Neural progenitor cell (in vitro differentiated cells): ENCODE measurements at regions not wholly inside any gene's neighbourhood (a gene's known extent, or its start where the extent isn't known, plus 50 kb on each side); places are given as distances from the start of the nearest gene placed in this dataset.

ENCODE experiments used
- DNase-seq: peaks from one replicate; pipeline ENCODE4 v3.0.0-alpha.2; 2016; ENCODE audit warnings: low spot score
- H2AFZ ChIP-seq: fragments of 200-600 bp; sonication (generic); replicated peaks from 2 replicates; pipeline ENCODE4 v1.6.1; 2016; ENCODE audit warnings: antibody characterized with exemption
- H3F3A ChIP-seq: fragments of 200-600 bp; sonication (generic); 2 replicates; pipeline ENCODE4 v1.6.1; 2016; ENCODE audit warnings: antibody characterized with exemption, low read depth
- H3K27ac ChIP-seq: fragments of 200-600 bp; sonication (generic); 2 replicates; pipeline ENCODE4 v1.5.1; 2016; ENCODE audit warnings: mild to moderate bottlenecking
- H3K27me3 ChIP-seq: fragments of 200-600 bp; sonication (generic); 2 replicates; pipeline ENCODE4 v1.6.1; 2016; ENCODE audit warnings: mild to moderate bottlenecking, moderate library complexity
- H3K36me3 ChIP-seq: fragments of 200-600 bp; sonication (generic); 2 replicates; pipeline ENCODE4 v1.5.1; 2016
- H3K4me1 ChIP-seq: fragments of 200-600 bp; sonication (generic); 2 replicates; pipeline ENCODE4 v1.6.1; 2016; ENCODE audit warnings: mixed run types
- H3K4me2 ChIP-seq: fragments of 200-600 bp; sonication (generic); 2 replicates; pipeline ENCODE4 v1.6.1; 2016
- H3K4me3 ChIP-seq: fragments of 200-600 bp; sonication (generic); 2 replicates; pipeline ENCODE4 v1.5.1; 2016
- H3K79me2 ChIP-seq: fragments of 200-600 bp; sonication (generic); 2 replicates; pipeline ENCODE4 v1.6.1; 2016; ENCODE audit warnings: low read depth
- H3K9ac ChIP-seq: fragments of 200-600 bp; sonication (generic); 2 replicates; pipeline ENCODE4 v1.6.1; 2016
- H3K9me3 ChIP-seq: fragments of 200-600 bp; sonication (generic); 2 replicates; pipeline ENCODE4 v1.5.1; 2016; ENCODE audit warnings: low read depth
- H4K20me1 ChIP-seq: fragments of 200-600 bp; sonication (generic); 2 replicates; pipeline ENCODE4 v1.6.1; 2016; ENCODE audit warnings: low read depth
- H3K27ac Mint-ChIP-seq: 3 replicates; pipeline ENCODE4 v1.8.0; 2021; ENCODE audit warnings: mixed read lengths
- H3K27me3 Mint-ChIP-seq: 2 replicates; pipeline ENCODE4 v1.8.0; 2022; ENCODE audit warnings: low read depth, mild to moderate bottlenecking, inconsistent platforms, moderate library complexity, mixed read lengths; ENCODE audit not compliant: insufficient read depth
- H3K36me3 Mint-ChIP-seq: 3 replicates; pipeline ENCODE4 v1.8.0; 2021; ENCODE audit warnings: mixed read lengths
- H3K4me1 Mint-ChIP-seq: 3 replicates; pipeline ENCODE4 v1.8.0; 2021; ENCODE audit warnings: mixed read lengths
- H3K4me3 Mint-ChIP-seq: 3 replicates; pipeline ENCODE4 v1.8.0; 2021; ENCODE audit warnings: mild to moderate bottlenecking, moderate library complexity, mixed read lengths
- H3K9me3 Mint-ChIP-seq: 3 replicates; pipeline ENCODE4 v1.8.0; 2020; ENCODE audit warnings: mixed read lengths
- CTCF ChIP-seq: fragments of 200-600 bp; sonication (generic); IDR thresholded peaks from 2 replicates; pipeline ENCODE4 v1.5.1; 2017; ENCODE audit warnings: antibody characterized with exemption, mild to moderate bottlenecking
- EZH2 ChIP-seq: fragments of 200-600 bp; sonication (generic); IDR thresholded peaks from 2 replicates; pipeline ENCODE4 v1.6.1; 2017; ENCODE audit warnings: antibody characterized with exemption, mild to moderate bottlenecking, moderate library complexity
- EZH2phosphoT487 ChIP-seq: fragments of 200-600 bp; sonication (generic); IDR thresholded peaks from 2 replicates; pipeline ENCODE4 v1.6.1; 2017; ENCODE audit warnings: antibody characterized with exemption

GRCh38 chr10:78389419-78389818 lies 355.8 kb downstream of the RPS24 start:
- Histone ChIP-seq H3K4me2 (no peak overlapping the region), H4K20me1 (no peaks in the 10 kb centered on the region), H3K9ac (no peak overlapping the region), H3K27me3 (no peaks in the 10 kb centered on the region), H3K79me2 (no peaks in the 10 kb centered on the region), H3F3A (no peaks in the 10 kb centered on the region), H3K9me3 (no peaks in the 10 kb centered on the region), H3K4me3 (no peak overlapping the region), H3K27ac (no peak overlapping the region), H3K36me3 (no peaks in the 10 kb centered on the region), H3K4me1 (no peaks in the 10 kb centered on the region), H2AFZ (no peak overlapping the region)
- TF ChIP-seq EZH2, result no peak
- no peak for TF ChIP-seq CTCF
- no peak for TF ChIP-seq EZH2phosphoT487
- H3K9me3 Mint-ChIP-seq, result no peaks in the 10 kb centered on the region
- peaks cover 14% of the 10 kb centered on the region for H3K4me1 Mint-ChIP-seq
- H3K27me3 Mint-ChIP-seq, result no peaks in the 10 kb centered on the region
- no peak overlapping the region for H3K4me3 Mint-ChIP-seq
- DNase-seq, result no peak
- H3K36me3 Mint-ChIP-seq, result no peaks in the 10 kb centered on the region
- no peak overlapping the region for H3K27ac Mint-ChIP-seq

- H3K4me2 ChIP-seq, result no peak overlapping the region
- TF ChIP-seq CTCF (no peak), EZH2phosphoT487 (no peak), EZH2 (no peak)
- H3K9ac ChIP-seq, result no peak overlapping the region
- H2AFZ ChIP-seq, result no peak overlapping the region
- no peaks in the 10 kb centered on the region for H3K4me1 ChIP-seq
- Mint-ChIP-seq H3K27ac (no peak overlapping the region), H3K9me3 (no peaks in the 10 kb centered on the region), H3K4me3 (no peak overlapping the region), H3K27me3 (no peaks in the 10 kb centered on the region), H3K4me1 (peaks cover 14% of the 10 kb centered on the region), H3K36me3 (no peaks in the 10 kb centered on the region)
- no peak overlapping the region for H3K4me3 ChIP-seq
- no peaks in the 10 kb centered on the region for H3K36me3 ChIP-seq
- H3K79me2 ChIP-seq, result no peaks in the 10 kb centered on the region
- no peaks in the 10 kb centered on the region for H4K20me1 ChIP-seq
- no peak for DNase-seq
- no peaks in the 10 kb centered on the region for H3K27me3 ChIP-seq
- H3K9me3 ChIP-seq, result no peaks in the 10 kb centered on the region
- no peaks in the 10 kb centered on the region for H3F3A ChIP-seq
- H3K27ac ChIP-seq, result no peak overlapping the region
Observed at GRCh38 chr10:78390051-78390450, 356.4 kb downstream of the RPS24 start.

- Histone ChIP-seq H3K9me3 (no peaks in the 10 kb centered on the region), H3K4me3 (no peak overlapping the region), H3K79me2 (no peaks in the 10 kb centered on the region), H3K4me2 (no peak overlapping the region), H3K9ac (no peak overlapping the region), H4K20me1 (no peaks in the 10 kb centered on the region), H3K27ac (no peak overlapping the region), H3K27me3 (no peaks in the 10 kb centered on the region), H2AFZ (no peak overlapping the region), H3K4me1 (no peaks in the 10 kb centered on the region), H3K36me3 (no peaks in the 10 kb centered on the region), H3F3A (no peaks in the 10 kb centered on the region)
- H3K27me3 Mint-ChIP-seq, result no peaks in the 10 kb centered on the region
- H3K4me3 Mint-ChIP-seq, result no peak overlapping the region
- no peaks in the 10 kb centered on the region for H3K9me3 Mint-ChIP-seq
- no peak for DNase-seq
- peaks cover 13% of the 10 kb centered on the region for H3K4me1 Mint-ChIP-seq
- TF ChIP-seq EZH2phosphoT487 (no peak), CTCF (no peak), EZH2 (no peak)
- no peaks in the 10 kb centered on the region for H3K36me3 Mint-ChIP-seq
- H3K27ac Mint-ChIP-seq, result no peak overlapping the region
Observed at GRCh38 chr10:78390817-78391216, 357.2 kb downstream of the RPS24 start.

- Mint-ChIP-seq H3K4me3 (no peak overlapping the region), H3K9me3 (no peaks in the 10 kb centered on the region), H3K36me3 (no peaks in the 10 kb centered on the region), H3K4me1 (peaks cover 7% of the 10 kb centered on the region), H3K27me3 (no peaks in the 10 kb centered on the region), H3K27ac (no peak overlapping the region)
- H3K4me1 ChIP-seq, result no peaks in the 10 kb centered on the region
- H3K4me3 ChIP-seq, result no peak overlapping the region
- no peak for TF ChIP-seq EZH2
- H3K27ac ChIP-seq, result no peak overlapping the region
- H3K79me2 ChIP-seq, result no peaks in the 10 kb centered on the region
- no peaks in the 10 kb centered on the region for H3F3A ChIP-seq
- H3K9me3 ChIP-seq, result no peaks in the 10 kb centered on the region
- H3K4me2 ChIP-seq, result no peak overlapping the region
- no peaks in the 10 kb centered on the region for H3K27me3 ChIP-seq
- no peaks in the 10 kb centered on the region for H4K20me1 ChIP-seq
- H2AFZ ChIP-seq, result no peak overlapping the region
- no peaks in the 10 kb centered on the region for H3K36me3 ChIP-seq
- H3K9ac ChIP-seq, result no peak overlapping the region
- DNase-seq, result no peak
Observed at GRCh38 chr10:78391585-78391984, 357.9 kb downstream of the RPS24 start.
